Right lobe of liver (tissue), 4 donors: ENCODE measurements at regions not wholly inside any gene's neighbourhood (a gene's known extent, or its start where the extent isn't known, plus 50 kb on each side); places are given as distances from the start of the nearest gene placed in this dataset.

ENCODE experiments used
- POLR2A ChIP-seq: fragments of 450-650 bp; IDR thresholded peaks from one replicate; pipeline ENCODE4 v1.6.1; 2017; ENCODE audit warnings: antibody characterized with exemption, mild to moderate bottlenecking
- TF ChIP-seq, protein P1 (sequence below), 4 donors: fragments of 200-600 bp in 3 of 4; fragments of 450-650 bp in 1 of 4; IDR thresholded peaks; one replicate each; pipeline versions ENCODE4 v1.5.1 to v1.8.0; 2016 to 2022; ENCODE audit warnings: antibody characterized with exemption in 4 of 4, mild to moderate bottlenecking in 2 of 4
- donor health status: DM: no; HTN: no; CAD: no.
- donor health status: DM: no; HTN: no; CAD: no.
- donor health status: DM: no; HTN: yes; CAD: no.

DNA sequence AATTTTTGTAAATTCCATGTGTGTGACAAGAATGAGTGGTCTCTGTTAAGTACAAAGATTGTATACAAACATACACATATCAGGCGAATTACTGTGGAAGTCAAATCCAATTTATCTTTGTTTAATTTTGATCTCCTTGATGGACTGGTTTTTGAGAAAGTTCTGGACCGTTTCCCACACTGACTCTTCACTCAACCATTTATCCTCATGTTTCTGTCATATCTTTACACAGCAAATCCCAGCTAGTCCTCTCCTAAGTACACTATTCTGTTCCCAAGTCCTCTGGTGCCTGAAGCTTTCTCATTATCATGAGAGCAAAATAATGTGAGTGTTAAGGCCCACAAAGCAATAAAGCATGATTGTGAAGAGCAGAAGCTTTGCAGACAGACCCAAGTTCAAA is 189.9 kb downstream of the WNT5A start:
- TF ChIP-seq, protein P1, sequence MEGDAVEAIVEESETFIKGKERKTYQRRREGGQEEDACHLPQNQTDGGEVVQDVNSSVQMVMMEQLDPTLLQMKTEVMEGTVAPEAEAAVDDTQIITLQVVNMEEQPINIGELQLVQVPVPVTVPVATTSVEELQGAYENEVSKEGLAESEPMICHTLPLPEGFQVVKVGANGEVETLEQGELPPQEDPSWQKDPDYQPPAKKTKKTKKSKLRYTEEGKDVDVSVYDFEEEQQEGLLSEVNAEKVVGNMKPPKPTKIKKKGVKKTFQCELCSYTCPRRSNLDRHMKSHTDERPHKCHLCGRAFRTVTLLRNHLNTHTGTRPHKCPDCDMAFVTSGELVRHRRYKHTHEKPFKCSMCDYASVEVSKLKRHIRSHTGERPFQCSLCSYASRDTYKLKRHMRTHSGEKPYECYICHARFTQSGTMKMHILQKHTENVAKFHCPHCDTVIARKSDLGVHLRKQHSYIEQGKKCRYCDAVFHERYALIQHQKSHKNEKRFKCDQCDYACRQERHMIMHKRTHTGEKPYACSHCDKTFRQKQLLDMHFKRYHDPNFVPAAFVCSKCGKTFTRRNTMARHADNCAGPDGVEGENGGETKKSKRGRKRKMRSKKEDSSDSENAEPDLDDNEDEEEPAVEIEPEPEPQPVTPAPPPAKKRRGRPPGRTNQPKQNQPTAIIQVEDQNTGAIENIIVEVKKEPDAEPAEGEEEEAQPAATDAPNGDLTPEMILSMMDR (IDR thresholded peaks at IDR 0.05), result no peak
- no peak for TF ChIP-seq POLR2A
